MM.1S (cell line): ENCODE measurements at regions not wholly inside any gene's neighbourhood (a gene's known extent, or its start where the extent isn't known, plus 50 kb on each side); places are given as distances from the start of the nearest gene placed in this dataset.

Experiments
- EZH2 ChIP-seq: fragments of 300-600 bp; sonication (generic); optimal IDR thresholded peaks from 2 replicates; pipeline ENCODE3; 2017; ENCODE audit warnings: low read depth, mild to moderate bottlenecking, antibody characterized with exemption, low read length, mixed read lengths
- EZH2phosphoT487 ChIP-seq: fragments of 300-600 bp; sonication (generic); IDR thresholded peaks from 2 replicates; pipeline ENCODE4 v1.6.1; 2018; ENCODE audit warnings: antibody characterized with exemption, low read length
- TF ChIP-seq, protein P1 (sequence below): fragments of 300-600 bp; sonication (generic); IDR thresholded peaks from 2 replicates; pipeline ENCODE4 v1.5.1; 2016; ENCODE audit warnings: antibody characterized with exemption, low read length, mixed read lengths

DNA sequence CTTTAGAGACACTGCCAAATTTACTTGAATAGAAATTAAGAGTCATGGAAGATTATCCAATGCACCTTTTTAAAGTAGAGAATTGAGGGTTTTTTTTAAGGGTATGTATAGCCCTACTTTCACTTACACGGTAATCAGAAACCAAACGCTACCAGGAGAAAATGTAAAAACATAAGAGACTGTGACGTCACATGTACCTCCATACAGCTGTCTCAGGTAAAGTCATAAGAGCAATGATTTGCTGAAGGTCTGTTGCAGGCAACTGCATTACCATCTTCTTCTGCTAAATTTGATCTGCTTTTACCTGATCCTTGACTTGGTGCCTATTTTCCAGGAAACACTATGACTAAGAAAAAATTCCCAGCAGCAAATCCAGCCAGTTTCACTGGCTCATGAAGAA, 478.5 kb upstream of the DDX18 start:
- TF ChIP-seq, protein P1, sequence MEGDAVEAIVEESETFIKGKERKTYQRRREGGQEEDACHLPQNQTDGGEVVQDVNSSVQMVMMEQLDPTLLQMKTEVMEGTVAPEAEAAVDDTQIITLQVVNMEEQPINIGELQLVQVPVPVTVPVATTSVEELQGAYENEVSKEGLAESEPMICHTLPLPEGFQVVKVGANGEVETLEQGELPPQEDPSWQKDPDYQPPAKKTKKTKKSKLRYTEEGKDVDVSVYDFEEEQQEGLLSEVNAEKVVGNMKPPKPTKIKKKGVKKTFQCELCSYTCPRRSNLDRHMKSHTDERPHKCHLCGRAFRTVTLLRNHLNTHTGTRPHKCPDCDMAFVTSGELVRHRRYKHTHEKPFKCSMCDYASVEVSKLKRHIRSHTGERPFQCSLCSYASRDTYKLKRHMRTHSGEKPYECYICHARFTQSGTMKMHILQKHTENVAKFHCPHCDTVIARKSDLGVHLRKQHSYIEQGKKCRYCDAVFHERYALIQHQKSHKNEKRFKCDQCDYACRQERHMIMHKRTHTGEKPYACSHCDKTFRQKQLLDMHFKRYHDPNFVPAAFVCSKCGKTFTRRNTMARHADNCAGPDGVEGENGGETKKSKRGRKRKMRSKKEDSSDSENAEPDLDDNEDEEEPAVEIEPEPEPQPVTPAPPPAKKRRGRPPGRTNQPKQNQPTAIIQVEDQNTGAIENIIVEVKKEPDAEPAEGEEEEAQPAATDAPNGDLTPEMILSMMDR, result no peak
- TF ChIP-seq EZH2 (no peak), EZH2phosphoT487 (no peak)
